AG09319 (cell line): ENCODE measurements at regions not wholly inside any gene's neighbourhood (a gene's known extent, or its start where the extent isn't known, plus 50 kb on each side); places are given as distances from the start of the nearest gene placed in this dataset.

Source experiments
- DNase-seq: peaks from one replicate; pipeline ENCODE4 v3.0.0-alpha.2; 2010; ENCODE audit warnings: low read depth; ENCODE audit errors: extremely low read depth
- CTCF ChIP-seq: IDR thresholded peaks from 2 replicates; pipeline ENCODE4 v1.5.1; 2011; ENCODE audit warnings: low read depth, mild to moderate bottlenecking, inconsistent platforms, low read length, moderate library complexity

DNA sequence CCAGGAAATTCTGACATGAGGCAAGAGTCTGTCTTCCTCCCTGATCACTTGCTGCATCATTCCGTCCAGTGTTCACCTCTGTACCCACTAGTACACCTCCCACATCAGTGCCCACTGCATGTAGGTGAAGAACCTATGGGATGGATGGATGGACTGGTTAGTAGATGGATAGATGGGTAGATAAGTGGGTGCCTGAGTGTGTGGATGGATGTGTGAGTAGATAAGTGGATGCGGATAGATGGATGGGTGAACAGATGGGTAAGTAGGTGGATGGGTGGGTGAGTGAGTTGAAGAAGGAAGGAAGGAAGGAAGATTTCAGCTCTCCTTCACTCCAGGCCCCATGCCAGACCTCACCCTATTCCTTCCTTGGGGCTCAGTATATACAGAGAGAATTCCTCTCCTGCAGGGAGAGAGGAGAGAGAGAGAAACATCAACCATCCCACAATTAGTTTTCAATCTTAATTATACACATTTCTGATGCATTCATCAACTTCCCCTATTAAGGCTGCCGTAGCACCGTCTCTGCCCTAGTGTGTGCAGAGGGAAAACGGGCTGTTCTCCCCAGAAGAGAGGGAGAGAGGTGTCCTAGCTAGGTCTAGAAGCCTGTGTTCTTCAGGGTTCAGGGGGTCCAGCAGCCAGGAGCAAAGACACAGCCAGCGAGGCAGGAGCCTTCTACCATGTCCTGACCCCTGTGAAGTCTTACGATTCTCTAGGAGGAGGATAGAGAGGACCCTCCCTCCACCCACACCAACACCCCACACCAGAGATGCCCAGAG, 125.3 kb downstream of the BUD13 start:
- TF ChIP-seq CTCF = no peak
- DNase-seq = no peak

DNA sequence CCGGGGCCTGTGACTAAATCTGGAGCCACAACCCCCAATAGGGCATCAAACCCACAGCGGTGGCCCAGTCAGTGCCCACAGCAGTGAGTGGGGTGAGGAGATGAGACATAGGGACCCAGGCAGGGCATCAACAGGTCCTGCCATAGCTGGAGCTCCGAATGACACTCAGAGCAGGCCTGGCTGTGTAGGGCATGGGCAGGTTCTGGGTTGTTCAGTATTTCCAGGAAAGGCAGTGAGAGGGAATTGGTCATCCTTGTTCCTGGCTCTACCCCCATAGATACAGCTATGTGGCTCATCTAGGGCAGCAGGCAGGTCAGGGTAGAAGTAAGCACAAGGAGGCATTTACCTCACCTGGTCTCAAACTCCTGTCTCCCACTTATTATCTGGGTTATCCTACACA, 126.6 kb downstream of the BUD13 start:
- TF ChIP-seq CTCF = no peak
- no peak for DNase-seq

- no peak for DNase-seq
- TF ChIP-seq CTCF = no peak
Measured at GRCh38 chr11:116644941-116645305, 127.9 kb downstream of the BUD13 start.

GRCh38 chr11:116644201-116644940, 128.4 kb downstream of the BUD13 start:
- no peak for TF ChIP-seq CTCF

DNA sequence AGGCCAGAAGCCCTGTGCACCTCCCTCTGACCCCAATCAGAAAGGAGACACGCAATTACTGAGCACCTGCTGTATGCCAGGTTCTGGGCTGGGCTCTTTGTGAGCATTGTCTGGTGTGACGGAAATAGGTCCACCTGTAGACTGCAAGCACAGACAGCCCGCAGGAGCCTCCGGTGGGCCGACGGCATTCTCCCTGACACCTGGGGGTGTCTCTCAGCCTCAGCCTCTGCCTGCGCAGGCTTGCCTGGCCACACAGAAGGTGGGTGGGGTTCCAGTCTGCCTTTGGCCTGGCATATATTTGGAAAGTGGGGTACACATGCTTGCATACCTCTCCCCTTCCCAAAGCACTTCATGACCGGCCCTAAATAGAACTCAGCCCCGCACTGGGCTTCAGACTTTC, 129.3 kb downstream of the BUD13 start:
- DNase-seq = no peak
- no peak for TF ChIP-seq CTCF

More at GRCh38 chr11:116644201-116644940, 128.4 kb downstream of the BUD13 start:
- DNase-seq = no peak

GRCh38 chr11:116642902-116643301, 129.9 kb downstream of the BUD13 start:
- DNase-seq = no peak
- TF ChIP-seq CTCF = no peak

DNA sequence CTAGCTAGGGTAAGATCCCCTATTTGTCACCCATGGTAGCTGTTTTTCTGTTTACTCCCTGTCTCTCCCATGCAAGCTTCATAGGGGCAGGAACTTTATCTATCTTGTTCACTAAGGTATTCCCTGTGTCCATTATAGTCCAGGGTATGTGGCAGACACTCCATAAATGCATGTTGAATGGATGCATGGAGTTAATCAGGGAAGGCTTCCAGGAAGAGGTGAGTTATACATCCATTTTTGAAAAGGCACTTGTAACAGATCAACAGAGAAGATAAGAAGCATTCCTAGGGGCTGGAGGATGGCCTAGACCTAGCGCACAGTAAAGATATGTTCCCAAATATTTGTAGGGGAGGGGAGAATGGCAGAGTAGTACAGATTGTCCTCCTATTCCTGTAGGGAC, 130.3 kb downstream of the BUD13 start:
- no peak for TF ChIP-seq CTCF
- DNase-seq = no peak
